K562 (cell line): ENCODE measurements at regions not wholly inside any gene's neighbourhood (a gene's known extent, or its start where the extent isn't known, plus 50 kb on each side); places are given as distances from the start of the nearest gene placed in this dataset.

Experiments
- ATAC-seq: fragments of 200-7000 bp; cut with Tn5 transposase; 3 replicates; pipeline ENCODE4 v1.9.1; 2020; ENCODE audit warnings: moderate library complexity
- BruUV-seq: library from RNA; stranded (reverse); fragments of 400-500 nt; replicated peaks from 2 replicates; lab custom pipeline; 2021; lab: Mats Ljungman, UMichigan
- CTCF ChIA-PET: fragments of 300-600 bp; formaldehyde crosslinking; extraction: SDS; loops from one replicate; lab custom pipeline; 2021; ENCODE audit warnings: low intra/inter-chr PET ratio; lab: Yijun Ruan, JAX
- POLR2A ChIA-PET: fragments of 300-600, 350-650 bp; sonication (Branson Sonifier 250); formaldehyde crosslinking; extraction: SDS; loops from one replicate; lab custom pipeline; 2021; ENCODE audit warnings: antibody characterized with exemption, inconsistent platforms; lab: Yijun Ruan, JAX
- DNase-seq, 4 experiments: peaks; one replicate each; pipeline versions ENCODE4 v3.0.0 to v3.0.0-alpha.2; 2011 to 2018; ENCODE audit warnings: low spot score in 3 of 4, mixed read lengths in 3 of 4; ENCODE audit errors: extremely low read depth in 1 of 4
- FAIRE-seq: peaks from 2 replicates; lab custom pipeline; 2011; peaks lifted over from hg19 to GRCh38; lab: Jason Lieb, UNC
- H2AFZ ChIP-seq: 2 replicates; pipeline ENCODE4 v1.6.0; 2011; ENCODE audit warnings: low read depth, low read length, control low read depth, inconsistent platforms
- H3K27ac ChIP-seq: fragments of 200-600 bp; 3 replicates; pipeline ENCODE4 v1.8.0; 2011; ENCODE audit warnings: low read depth, mild to moderate bottlenecking, control low read depth, inconsistent platforms, low read length, moderate library complexity, mixed read lengths; ENCODE audit errors: extremely low read depth
- H3K27me3 ChIP-seq, 2 experiments: fragments of 300-600 bp in 1 of 2; 2 replicates in 1 of 2; 3 replicates in 1 of 2; pipeline versions ENCODE4 v1.6.0 to v1.8.0; 2011; ENCODE audit warnings: inconsistent platforms in 2 of 2, low read length in 2 of 2, mild to moderate bottlenecking in 1 of 2, mixed read lengths in 1 of 2, moderate library complexity in 1 of 2; ENCODE audit not compliant: control insufficient read depth in 2 of 2, insufficient read depth in 2 of 2
- H3K36me3 ChIP-seq: fragments of 300-600 bp; 3 replicates; pipeline ENCODE4 v1.8.0; 2011; ENCODE audit warnings: mild to moderate bottlenecking, low read length, inconsistent platforms; ENCODE audit not compliant: control insufficient read depth, insufficient read depth
- H3K4me1 ChIP-seq, 2 experiments: fragments of 200-600 bp in 1 of 2; replicated peaks in 1 of 2; 2 replicates in 1 of 2; 3 replicates in 1 of 2; pipeline versions ENCODE4 v1.5.1 to v1.8.0; 2011; ENCODE audit warnings: inconsistent platforms in 2 of 2, low read length in 2 of 2, mild to moderate bottlenecking in 1 of 2, mixed read lengths in 1 of 2, moderate library complexity in 1 of 2; ENCODE audit not compliant: control insufficient read depth in 2 of 2, insufficient read depth in 2 of 2
- H3K4me2 ChIP-seq: 2 replicates; pipeline ENCODE4 v1.6.1; 2011; ENCODE audit warnings: low read length, control low read depth, inconsistent platforms, mixed read lengths; ENCODE audit not compliant: insufficient read depth
- H3K4me3 ChIP-seq: fragments of 200-600 bp; sonication (generic), shearing (Covaris generic); 2 replicates; pipeline ENCODE4 v1.5.1; 2016; ENCODE audit warnings: control low read depth, inconsistent platforms
- H3K79me2 ChIP-seq: fragments of 200-600 bp; 3 replicates; pipeline ENCODE4 v1.8.0; 2011; ENCODE audit warnings: low read length, inconsistent platforms; ENCODE audit not compliant: control insufficient read depth, insufficient read depth
- H3K9ac ChIP-seq, 2 experiments: 2 replicates each; pipeline versions ENCODE4 v1.6.0 to v1.6.1; 2011; ENCODE audit warnings: low read depth in 2 of 2, low read length in 2 of 2, control low read depth in 1 of 2, inconsistent platforms in 1 of 2, mild to moderate bottlenecking in 1 of 2, mixed read lengths in 1 of 2; ENCODE audit not compliant: insufficient read depth in 1 of 2
- H3K9me1 ChIP-seq: one replicate; pipeline ENCODE4 v1.6.0; 2011; ENCODE audit warnings: inconsistent platforms, mild to moderate bottlenecking, low read length, moderate library complexity; ENCODE audit not compliant: control insufficient read depth, insufficient read depth
- H3K9me3 ChIP-seq: replicated peaks from 2 replicates; pipeline ENCODE4 v1.5.1; 2011; ENCODE audit warnings: low read depth, low read length, inconsistent platforms; ENCODE audit not compliant: control insufficient read depth, insufficient read depth
- H4K20me1 ChIP-seq: replicated peaks from 2 replicates; pipeline ENCODE4 v1.6.1; 2011; ENCODE audit warnings: low read length, inconsistent platforms, mixed read lengths; ENCODE audit not compliant: control insufficient read depth, insufficient read depth
- CBFA2T2 ChIP-seq: fragments of 450-650 bp; conservative IDR thresholded peaks from 2 replicates; pipeline ENCODE4 v1.6.1; 2017; ENCODE audit warnings: mild to moderate bottlenecking
- GTF2F1 ChIP-seq: IDR thresholded peaks from 2 replicates; pipeline ENCODE4 v1.6.1; 2011; ENCODE audit warnings: low read depth, low read length, improper control_type of control experiment
- U2AF2 ChIP-seq: fragments of 200-400 bp; formaldehyde crosslinking; optimal IDR thresholded peaks from 2 replicates; pipeline ENCODE3; 2017; ENCODE audit warnings: low read depth, mild to moderate bottlenecking, low read length
- ZNF354B ChIP-seq: fragments of 250-450 bp; sonication (Bioruptor Pico); IDR thresholded peaks from 2 replicates; pipeline ENCODE4 v1.4.0; 2020
- ZNF644 ChIP-seq: fragments of 200-800 bp; sonication (Bioruptor generic); IDR thresholded peaks from 2 replicates; pipeline ENCODE4 v1.6.1; 2016; ENCODE audit warnings: low read depth, missing genetic modification characterization, missing compliant biosample characterization
- WGBS: fragments of 100-300 bp; shearing (Covaris generic); methylation state at CpG from one replicate; pipeline ENCODE4 v1.1.6; 2016; ENCODE audit warnings: low coverage, mixed read lengths; ENCODE audit not compliant: insufficient coverage; ENCODE audit errors: missing lambda C conversion rate; 5-methylcytosine and 5-hydroxymethylcytosine counted together
- in situ Hi-C: fragments of 300-500 bp; cut with MboI; formaldehyde crosslinking; loops from 4 replicates; pipeline ENCODE4 v1.15.0; 2018; ENCODE audit warnings: inconsistent platforms, mixed read lengths
- intact Hi-C: fragments of 100-400 bp; cut with micrococcal nuclease; formaldehyde crosslinking; loops from 2 replicates; pipeline ENCODE4 v1.14.2; 2022
- TF ChIP-seq, protein P1 (sequence below): fragments of 250-450 bp; sonication (Bioruptor Pico); IDR thresholded peaks from 2 replicates; pipeline ENCODE4 v1.4.0; 2020; ENCODE audit warnings: borderline replicate concordance
- TF ChIP-seq, protein P2 (sequence below): fragments of 450-650 bp; IDR thresholded peaks from 2 replicates; pipeline ENCODE4 v1.6.1; 2017; ENCODE audit warnings: antibody characterized with exemption, mild to moderate bottlenecking
- TF ChIP-seq, protein P3 (sequence below), 2 experiments: fragments of 450-650 bp in 1 of 2; sonication (generic) in 1 of 2; formaldehyde crosslinking in 1 of 2; IDR thresholded peaks; 2 replicates each; pipeline versions ENCODE4 v1.7.1 to v1.9.0; 2016 to 2022; ENCODE audit warnings: inconsistent platforms in 1 of 2, mild to moderate bottlenecking in 1 of 2, missing genetic modification reagents in 1 of 2

DNA sequence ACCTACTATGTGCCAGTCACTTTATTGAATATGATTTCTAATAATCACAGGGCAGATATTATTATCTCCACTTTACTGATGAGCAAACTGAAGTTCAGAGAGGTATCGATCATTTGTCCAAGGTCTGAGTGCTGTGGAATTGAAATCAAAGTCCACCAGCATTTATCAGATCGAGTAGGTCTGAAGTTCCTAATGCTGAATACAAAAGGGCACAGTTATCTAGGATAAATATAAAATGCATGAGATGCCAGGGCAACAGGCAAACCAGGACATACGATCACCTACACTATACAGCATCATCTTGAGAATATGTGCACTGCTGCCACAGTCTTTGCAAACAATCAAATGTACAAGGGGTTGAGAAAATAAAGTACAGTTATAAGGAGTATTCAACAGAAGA lies 57.2 kb upstream of the SH3RF1 start:
- ChIA-PET POLR2A (no interaction called here), CTCF (no interaction called here)
- H3K9me1 ChIP-seq = no peaks in the 10 kb centered on the region
- intact Hi-C loops (no loop called here), in situ Hi-C loops (no loop called here)
- no peak for ATAC-seq
- no peaks in the 10 kb centered on the region; a peak in 1 of 5 replicates for H3K4me1 ChIP-seq
- TF ChIP-seq U2AF2 (no peak), ZNF644 (tag) (no peak), CBFA2T2 (no peak), ZNF354B (no peak), GTF2F1 (no peak)
- TF ChIP-seq, protein P1, sequence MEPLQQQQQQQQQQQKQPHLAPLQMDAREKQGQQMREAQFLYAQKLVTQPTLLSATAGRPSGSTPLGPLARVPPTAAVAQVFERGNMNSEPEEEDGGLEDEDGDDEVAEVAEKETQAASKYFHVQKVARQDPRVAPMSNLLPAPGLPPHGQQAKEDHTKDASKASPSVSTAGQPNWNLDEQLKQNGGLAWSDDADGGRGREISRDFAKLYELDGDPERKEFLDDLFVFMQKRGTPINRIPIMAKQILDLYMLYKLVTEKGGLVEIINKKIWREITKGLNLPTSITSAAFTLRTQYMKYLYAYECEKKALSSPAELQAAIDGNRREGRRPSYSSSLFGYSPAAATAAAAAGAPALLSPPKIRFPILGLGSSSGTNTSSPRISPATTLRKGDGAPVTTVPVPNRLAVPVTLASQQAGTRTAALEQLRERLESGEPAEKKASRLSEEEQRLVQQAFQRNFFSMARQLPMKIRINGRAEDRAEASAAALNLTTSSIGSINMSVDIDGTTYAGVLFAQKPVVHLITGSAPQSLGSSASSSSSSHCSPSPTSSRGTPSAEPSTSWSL (CRISPR knock-in tag) = no peak
- TF ChIP-seq, protein P2, sequence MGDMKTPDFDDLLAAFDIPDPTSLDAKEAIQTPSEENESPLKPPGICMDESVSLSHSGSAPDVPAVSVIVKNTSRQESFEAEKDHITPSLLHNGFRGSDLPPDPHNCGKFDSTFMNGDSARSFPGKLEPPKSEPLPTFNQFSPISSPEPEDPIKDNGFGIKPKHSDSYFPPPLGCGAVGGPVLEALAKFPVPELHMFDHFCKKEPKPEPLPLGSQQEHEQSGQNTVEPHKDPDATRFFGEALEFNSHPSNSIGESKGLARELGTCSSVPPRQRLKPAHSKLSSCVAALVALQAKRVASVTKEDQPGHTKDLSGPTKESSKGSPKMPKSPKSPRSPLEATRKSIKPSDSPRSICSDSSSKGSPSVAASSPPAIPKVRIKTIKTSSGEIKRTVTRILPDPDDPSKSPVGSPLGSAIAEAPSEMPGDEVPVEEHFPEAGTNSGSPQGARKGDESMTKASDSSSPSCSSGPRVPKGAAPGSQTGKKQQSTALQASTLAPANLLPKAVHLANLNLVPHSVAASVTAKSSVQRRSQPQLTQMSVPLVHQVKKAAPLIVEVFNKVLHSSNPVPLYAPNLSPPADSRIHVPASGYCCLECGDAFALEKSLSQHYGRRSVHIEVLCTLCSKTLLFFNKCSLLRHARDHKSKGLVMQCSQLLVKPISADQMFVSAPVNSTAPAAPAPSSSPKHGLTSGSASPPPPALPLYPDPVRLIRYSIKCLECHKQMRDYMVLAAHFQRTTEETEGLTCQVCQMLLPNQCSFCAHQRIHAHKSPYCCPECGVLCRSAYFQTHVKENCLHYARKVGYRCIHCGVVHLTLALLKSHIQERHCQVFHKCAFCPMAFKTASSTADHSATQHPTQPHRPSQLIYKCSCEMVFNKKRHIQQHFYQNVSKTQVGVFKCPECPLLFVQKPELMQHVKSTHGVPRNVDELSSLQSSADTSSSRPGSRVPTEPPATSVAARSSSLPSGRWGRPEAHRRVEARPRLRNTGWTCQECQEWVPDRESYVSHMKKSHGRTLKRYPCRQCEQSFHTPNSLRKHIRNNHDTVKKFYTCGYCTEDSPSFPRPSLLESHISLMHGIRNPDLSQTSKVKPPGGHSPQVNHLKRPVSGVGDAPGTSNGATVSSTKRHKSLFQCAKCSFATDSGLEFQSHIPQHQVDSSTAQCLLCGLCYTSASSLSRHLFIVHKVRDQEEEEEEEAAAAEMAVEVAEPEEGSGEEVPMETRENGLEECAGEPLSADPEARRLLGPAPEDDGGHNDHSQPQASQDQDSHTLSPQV = no peak
- TF ChIP-seq, protein P3, sequence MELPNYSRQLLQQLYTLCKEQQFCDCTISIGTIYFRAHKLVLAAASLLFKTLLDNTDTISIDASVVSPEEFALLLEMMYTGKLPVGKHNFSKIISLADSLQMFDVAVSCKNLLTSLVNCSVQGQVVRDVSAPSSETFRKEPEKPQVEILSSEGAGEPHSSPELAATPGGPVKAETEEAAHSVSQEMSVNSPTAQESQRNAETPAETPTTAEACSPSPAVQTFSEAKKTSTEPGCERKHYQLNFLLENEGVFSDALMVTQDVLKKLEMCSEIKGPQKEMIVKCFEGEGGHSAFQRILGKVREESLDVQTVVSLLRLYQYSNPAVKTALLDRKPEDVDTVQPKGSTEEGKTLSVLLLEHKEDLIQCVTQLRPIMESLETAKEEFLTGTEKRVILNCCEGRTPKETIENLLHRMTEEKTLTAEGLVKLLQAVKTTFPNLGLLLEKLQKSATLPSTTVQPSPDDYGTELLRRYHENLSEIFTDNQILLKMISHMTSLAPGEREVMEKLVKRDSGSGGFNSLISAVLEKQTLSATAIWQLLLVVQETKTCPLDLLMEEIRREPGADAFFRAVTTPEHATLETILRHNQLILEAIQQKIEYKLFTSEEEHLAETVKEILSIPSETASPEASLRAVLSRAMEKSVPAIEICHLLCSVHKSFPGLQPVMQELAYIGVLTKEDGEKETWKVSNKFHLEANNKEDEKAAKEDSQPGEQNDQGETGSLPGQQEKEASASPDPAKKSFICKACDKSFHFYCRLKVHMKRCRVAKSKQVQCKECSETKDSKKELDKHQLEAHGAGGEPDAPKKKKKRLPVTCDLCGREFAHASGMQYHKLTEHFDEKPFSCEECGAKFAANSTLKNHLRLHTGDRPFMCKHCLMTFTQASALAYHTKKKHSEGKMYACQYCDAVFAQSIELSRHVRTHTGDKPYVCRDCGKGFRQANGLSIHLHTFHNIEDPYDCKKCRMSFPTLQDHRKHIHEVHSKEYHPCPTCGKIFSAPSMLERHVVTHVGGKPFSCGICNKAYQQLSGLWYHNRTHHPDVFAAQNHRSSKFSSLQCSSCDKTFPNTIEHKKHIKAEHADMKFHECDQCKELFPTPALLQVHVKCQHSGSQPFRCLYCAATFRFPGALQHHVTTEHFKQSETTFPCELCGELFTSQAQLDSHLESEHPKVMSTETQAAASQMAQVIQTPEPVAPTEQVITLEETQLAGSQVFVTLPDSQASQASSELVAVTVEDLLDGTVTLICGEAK (IDR thresholded peaks at IDR 0.05) = no peak
- TF ChIP-seq, protein P3 (CRISPR knock-in tag; IDR thresholded peaks at IDR 0.05) = no peak
- no peak overlapping the region for H3K4me2 ChIP-seq
- 0% methylated on average over 3 of the region's 3 CpGs for WGBS
- H3K9ac ChIP-seq = no peak overlapping the region
- H3K36me3 ChIP-seq = no peaks in the 10 kb centered on the region
- no peak overlapping the region for H3K4me3 ChIP-seq
- no peaks in the 10 kb centered on the region for H4K20me1 ChIP-seq
- H3K27ac ChIP-seq = no peak overlapping the region
- no peak for FAIRE-seq
- DNase-seq = no peak
- BruUV-seq = no TSS peak
- H3K79me2 ChIP-seq = no peaks in the 10 kb centered on the region
- no peaks in the 10 kb centered on the region; a peak in 1 of 5 replicates for H3K27me3 ChIP-seq
- H3K9me3 ChIP-seq = no peaks in the 10 kb centered on the region
- no peak overlapping the region for H2AFZ ChIP-seq
